H1 (cell line): ENCODE measurements at regions not wholly inside any gene's neighbourhood (a gene's known extent, or its start where the extent isn't known, plus 50 kb on each side); places are given as distances from the start of the nearest gene placed in this dataset.

Source experiments
- CTCF ChIA-PET: fragments of 300-600 bp; sonication (Branson Sonifier 250); formaldehyde crosslinking; loops from one replicate; lab custom pipeline; 2021; ENCODE audit not compliant: partially characterized antibody; lab: Charles Lee
- POLR2A ChIA-PET: fragments of 300-600 bp; sonication (Branson Sonifier 250); formaldehyde crosslinking; loops from one replicate; lab custom pipeline; 2021; ENCODE audit warnings: inconsistent platforms; ENCODE audit not compliant: partially characterized antibody; lab: Charles Lee
- DNase-seq, 2 experiments: peaks; one replicate each; pipeline versions ENCODE4 v3.0.0 to v3.0.0-alpha.2; 2010 to 2022; ENCODE audit warnings: low spot score in 2 of 2, low read depth in 1 of 2, mixed read lengths in 1 of 2
- FAIRE-seq: peaks from 2 replicates; lab custom pipeline; 2011; peaks lifted over from hg19 to GRCh38; lab: Jason Lieb, UNC
- H2AFZ ChIP-seq: 2 replicates; pipeline ENCODE4 v1.8.1; 2012; ENCODE audit warnings: low read length, inconsistent platforms
- H2AK5ac ChIP-seq: 2 replicates; pipeline ENCODE4 v1.6.1; 2013; ENCODE audit warnings: low read depth, low read length
- H2BK120ac ChIP-seq: replicated peaks from 2 replicates; pipeline ENCODE3; 2013; ENCODE audit warnings: low read depth, low read length, inconsistent platforms
- H2BK12ac ChIP-seq: 2 replicates; pipeline ENCODE4 v1.6.1; 2013; ENCODE audit warnings: low read depth, low read length
- H2BK15ac ChIP-seq: 2 replicates; pipeline ENCODE4 v1.6.1; 2013; ENCODE audit warnings: low read length
- H2BK20ac ChIP-seq: 2 replicates; pipeline ENCODE4 v1.6.1; 2013; ENCODE audit warnings: low read length
- H2BK5ac ChIP-seq: 2 replicates; pipeline ENCODE4 v1.6.1; 2013; ENCODE audit warnings: low read depth, low read length
- H3K14ac ChIP-seq: 2 replicates; pipeline ENCODE4 v1.6.1; 2013; ENCODE audit warnings: inconsistent platforms; ENCODE audit not compliant: insufficient read length
- H3K18ac ChIP-seq: 2 replicates; pipeline ENCODE4 v1.6.1; 2013; ENCODE audit warnings: low read length; ENCODE audit errors: extremely low read depth
- H3K23ac ChIP-seq: 2 replicates; pipeline ENCODE4 v1.6.1; 2013; ENCODE audit warnings: inconsistent platforms; ENCODE audit not compliant: insufficient read length
- H3K23me2 ChIP-seq: 2 replicates; pipeline ENCODE4 v1.6.1; 2013; ENCODE audit warnings: low read depth, low read length
- H3K27ac ChIP-seq: 2 replicates; pipeline ENCODE4 v1.6.1; 2011; ENCODE audit warnings: low read depth, low read length, inconsistent platforms
- H3K27me3 ChIP-seq, 4 experiments: replicated peaks in 1 of 4; 1 replicate in 1 of 4; 2 replicates in 3 of 4; pipeline versions ENCODE4 v1.6.1 to v1.8.1; 2011 to 2013; ENCODE audit warnings: low read length in 3 of 4, mild to moderate bottlenecking in 3 of 4, inconsistent platforms in 2 of 4, mixed read lengths in 2 of 4, moderate library complexity in 1 of 4; ENCODE audit not compliant: control insufficient read depth in 3 of 4, insufficient read depth in 3 of 4; ENCODE audit errors: extremely low read depth in 1 of 4
- H3K36me3 ChIP-seq, 4 experiments: 2 replicates each; pipeline versions ENCODE4 v1.6.1 to v1.8.1; 2011 to 2013; ENCODE audit warnings: mild to moderate bottlenecking in 4 of 4, low read length in 3 of 4, moderate library complexity in 2 of 4, control low read depth in 1 of 4, inconsistent platforms in 1 of 4; ENCODE audit not compliant: insufficient read depth in 4 of 4, control insufficient read depth in 2 of 4
- H3K4ac ChIP-seq: replicated peaks from 2 replicates; pipeline ENCODE3; 2013; ENCODE audit warnings: low read length, low read depth, mixed read lengths, inconsistent platforms; ENCODE audit not compliant: insufficient read length
- H3K4me1 ChIP-seq, 4 experiments: replicated peaks in 1 of 4; 1 replicate in 1 of 4; 2 replicates in 3 of 4; pipeline versions ENCODE4 v1.6.1 to v1.8.1; 2011 to 2013; ENCODE audit warnings: low read length in 3 of 4, inconsistent platforms in 2 of 4, mixed read lengths in 1 of 4; ENCODE audit not compliant: insufficient read depth in 4 of 4, control insufficient read depth in 3 of 4
- H3K4me2 ChIP-seq, 2 experiments: 2 replicates each; pipeline versions ENCODE4 v1.6.1 to v1.8.1; 2011 to 2013; ENCODE audit warnings: low read depth in 2 of 2, low read length in 2 of 2, control low read depth in 1 of 2, inconsistent platforms in 1 of 2, mild to moderate bottlenecking in 1 of 2; ENCODE audit not compliant: insufficient read depth in 1 of 2
- H3K4me3 ChIP-seq, 4 experiments: fragments of 200-600, 300-600 bp in 1 of 4; sonication (generic), shearing (Covaris generic), sonication (Bioruptor Twin) in 1 of 4; 2 replicates each; pipeline versions ENCODE4 v1.5.1 to v1.8.1; 2011 to 2016; ENCODE audit warnings: low read length in 4 of 4, low read depth in 3 of 4, control low read depth in 2 of 4, inconsistent platforms in 2 of 4, mild to moderate bottlenecking in 2 of 4, mixed read lengths in 1 of 4, moderate library complexity in 1 of 4; ENCODE audit not compliant: insufficient read depth in 2 of 4; ENCODE audit errors: extremely low read depth in 1 of 4
- H3K56ac ChIP-seq: replicated peaks from 2 replicates; pipeline ENCODE3; 2013; ENCODE audit warnings: low read depth, mild to moderate bottlenecking, mixed read lengths, low read length, inconsistent platforms; ENCODE audit not compliant: insufficient read length
- H3K79me1 ChIP-seq: 2 replicates; pipeline ENCODE4 v1.6.1; 2013; ENCODE audit warnings: low read depth, low read length, control low read depth
- H3K79me2 ChIP-seq, 2 experiments: 2 replicates each; pipeline versions ENCODE4 v1.6.1 to v1.8.1; 2012 to 2013; ENCODE audit warnings: low read length in 2 of 2, mild to moderate bottlenecking in 2 of 2, inconsistent platforms in 1 of 2; ENCODE audit not compliant: insufficient read depth in 2 of 2, control insufficient read depth in 1 of 2
- H3K9ac ChIP-seq, 4 experiments: replicated peaks in 1 of 4; 1 replicate in 1 of 4; 2 replicates in 3 of 4; pipeline versions ENCODE4 v1.6.1 to v1.8.1; 2011 to 2013; ENCODE audit warnings: low read depth in 3 of 4, low read length in 3 of 4, control low read depth in 2 of 4, mild to moderate bottlenecking in 2 of 4, moderate library complexity in 2 of 4, inconsistent platforms in 1 of 4; ENCODE audit errors: extremely low read depth in 1 of 4
- H3K9me3 ChIP-seq, 2 experiments: 2 replicates each; pipeline versions ENCODE4 v1.6.1 to v1.8.1; 2012 to 2013; ENCODE audit warnings: mild to moderate bottlenecking in 2 of 2, moderate library complexity in 2 of 2, control low read depth in 1 of 2, inconsistent platforms in 1 of 2, low read depth in 1 of 2, low read length in 1 of 2, mixed read lengths in 1 of 2; ENCODE audit not compliant: insufficient read depth in 2 of 2
- H4K20me1 ChIP-seq, 2 experiments: replicated peaks in 1 of 2; 2 replicates each; pipeline versions ENCODE3 to v1.8.1; 2011 to 2013; ENCODE audit warnings: inconsistent platforms in 2 of 2, low read length in 2 of 2, mild to moderate bottlenecking in 1 of 2; ENCODE audit not compliant: insufficient read depth in 2 of 2, control insufficient read depth in 1 of 2
- H4K5ac ChIP-seq: 2 replicates; pipeline ENCODE4 v1.6.1; 2013; ENCODE audit warnings: low read length, low read depth, mixed read lengths, inconsistent platforms; ENCODE audit not compliant: insufficient read length
- H4K8ac ChIP-seq: 2 replicates; pipeline ENCODE4 v1.8.0; 2013; ENCODE audit warnings: mild to moderate bottlenecking, moderate library complexity, low read length, inconsistent platforms; ENCODE audit not compliant: insufficient read depth; ENCODE audit errors: extremely low read depth
- H4K91ac ChIP-seq: replicated peaks from 2 replicates; pipeline ENCODE3; 2013; ENCODE audit warnings: low read length, mixed read lengths, inconsistent platforms; ENCODE audit not compliant: insufficient read length
- CBX5 ChIP-seq: fragments of 300-800, 300-1000 bp; sonication (generic); IDR thresholded peaks from 2 replicates; pipeline ENCODE4 v1.7.1; 2016; ENCODE audit warnings: antibody characterized with exemption, low read length, low read depth
- GABPA ChIP-seq: IDR thresholded peaks from 2 replicates; pipeline ENCODE4 v1.6.1; 2011; ENCODE audit warnings: mild to moderate bottlenecking, low read length, moderate library complexity, borderline replicate concordance; ENCODE audit not compliant: insufficient read depth
- GTF2F1 ChIP-seq: IDR thresholded peaks from 2 replicates; pipeline ENCODE4 v1.6.1; 2012; ENCODE audit warnings: low read depth, low read length, improper control_type of control experiment, borderline replicate concordance
- MAFK ChIP-seq: IDR thresholded peaks from 2 replicates; pipeline ENCODE4 v1.6.1; 2012; ENCODE audit warnings: low read depth, mild to moderate bottlenecking, improper control_type of control experiment, low read length
- PHF8 ChIP-seq: fragments of 200-600 bp; sonication (generic); conservative IDR thresholded peaks from 2 replicates; pipeline ENCODE4 v1.7.1; 2012; ENCODE audit warnings: low read depth, mild to moderate bottlenecking, inconsistent platforms, low read length, moderate library complexity
- POLR2AphosphoS5 ChIP-seq: IDR thresholded peaks from 2 replicates; pipeline ENCODE4 v1.6.1; 2011; ENCODE audit warnings: low read depth, low read length
- RAD21 ChIP-seq, 2 experiments: IDR thresholded peaks in 1 of 2; conservative IDR thresholded peaks in 1 of 2; 2 replicates each; pipeline ENCODE4 v1.6.1; 2011; ENCODE audit warnings: low read depth in 2 of 2, low read length in 2 of 2, improper control_type of control experiment in 1 of 2, inconsistent platforms in 1 of 2, mild to moderate bottlenecking in 1 of 2, moderate library complexity in 1 of 2
- RNF2 ChIP-seq: fragments of 200-900, 300-1000 bp; sonication (generic); IDR thresholded peaks from 2 replicates; pipeline ENCODE4 v1.7.1; 2016; ENCODE audit warnings: borderline replicate concordance, low read depth, mild to moderate bottlenecking, antibody characterized with exemption, low read length; ENCODE audit not compliant: poor library complexity, severe bottlenecking; ENCODE audit errors: missing control alignments
- SAP30 ChIP-seq: fragments of 300-600 bp; sonication (generic); IDR thresholded peaks from 2 replicates; pipeline ENCODE4 v1.7.1; 2012; ENCODE audit warnings: low read length, moderate library complexity, mild to moderate bottlenecking, inconsistent platforms; ENCODE audit not compliant: insufficient read depth, insufficient replicate concordance
- USF2 ChIP-seq: IDR thresholded peaks from 2 replicates; pipeline ENCODE4 v1.6.1; 2011; ENCODE audit warnings: low read length, improper control_type of control experiment
- YY1 ChIP-seq: IDR thresholded peaks from 2 replicates; pipeline ENCODE4 v1.6.1; 2011; ENCODE audit warnings: low read depth, mild to moderate bottlenecking, low read length
- WGBS, 2 experiments: shearing (Covaris generic) in 1 of 2; methylation state at CpG; one replicate each; pipeline versions ENCODE4 v1.1.6 to v1.1.7; 2013 to 2015; ENCODE audit warnings: low lambda C conversion rate in 2 of 2, mixed read lengths in 2 of 2, inconsistent platforms in 1 of 2, low coverage in 1 of 2, missing lambda C conversion rate in 1 of 2; ENCODE audit not compliant: insufficient replicate concordance in 2 of 2, insufficient coverage in 1 of 2, insufficient read length in 1 of 2; ENCODE audit errors: extremely low coverage in 1 of 2, missing lambda C conversion rate in 1 of 2; 5-methylcytosine and 5-hydroxymethylcytosine counted together

DNA sequence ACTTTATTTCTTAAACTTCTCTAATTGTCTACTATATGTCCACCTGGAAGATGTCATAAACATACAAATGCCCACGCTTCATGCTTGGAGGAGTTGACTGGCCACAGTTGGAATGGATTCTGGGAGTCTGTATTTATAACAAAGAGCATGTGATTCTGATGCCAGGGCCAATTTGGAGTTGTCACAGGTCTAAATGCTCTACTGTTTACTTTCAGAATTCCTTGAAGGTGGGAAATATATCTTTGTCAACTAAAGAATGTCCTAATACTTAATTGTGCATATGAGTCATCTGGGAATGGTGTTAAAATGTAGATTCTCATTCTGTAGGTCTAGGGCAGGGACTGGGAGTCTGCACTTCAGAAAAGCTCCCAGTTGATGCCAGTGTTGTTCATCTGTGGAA lies 196.1 kb downstream of the ANXA1 start:
- no peaks in the 10 kb centered on the region for H3K79me2 ChIP-seq
- H3K56ac ChIP-seq: no peak overlapping the region
- no peak overlapping the region for H4K91ac ChIP-seq
- no peaks in the 10 kb centered on the region for H4K20me1 ChIP-seq
- no peak overlapping the region for H2BK15ac ChIP-seq
- H3K36me3 ChIP-seq: no peaks in the 10 kb centered on the region
- H3K18ac ChIP-seq: no peak overlapping the region
- H2BK120ac ChIP-seq: no peak overlapping the region
- no peaks in the 10 kb centered on the region for H3K27me3 ChIP-seq
- 94% methylated on average over 1 of the region's 1 CpG; no CpG with 5 or more reads in 1 of the 2 experiments for WGBS, 2 experiments
- H3K79me1 ChIP-seq: no peaks in the 10 kb centered on the region
- H4K8ac ChIP-seq: no peak overlapping the region
- H2BK20ac ChIP-seq: no peak overlapping the region
- ChIA-PET CTCF (interaction anchor here (1.0 kb wide), 1 partner anchor 146 kb away, joined by 3 read pairs; no protein-coding TSS in a partner anchor), POLR2A (no interaction called here)
- TF ChIP-seq USF2: no peak
- TF ChIP-seq SAP30: no peak
- no peak for TF ChIP-seq MAFK
- TF ChIP-seq GABPA: no peak
- TF ChIP-seq GTF2F1: no peak
- TF ChIP-seq YY1: no peak
- TF ChIP-seq POLR2AphosphoS5: no peak
- no peak for TF ChIP-seq RNF2
- no peak for TF ChIP-seq CBX5
- no peak for TF ChIP-seq PHF8
- no peak for TF ChIP-seq RAD21 (IDR thresholded peaks at IDR 0.05 in 1 of 2, conservative IDR thresholded peaks at IDR 0.05 in 1 of 2; ENCODE audit: low read depth in 2 of 2, low read length in 2 of 2)
- H2AFZ ChIP-seq: no peak overlapping the region
- no peak overlapping the region for H2BK5ac ChIP-seq
- DNase-seq (no peak), FAIRE-seq (no peak)
- no peak overlapping the region for H3K4me3 ChIP-seq
- no peaks in the 10 kb centered on the region for H3K9me3 ChIP-seq
- H3K23ac ChIP-seq: no peak overlapping the region
- no peak overlapping the region for H2AK5ac ChIP-seq
- H3K4ac ChIP-seq: no peak overlapping the region
- H2BK12ac ChIP-seq: no peak overlapping the region
- H4K5ac ChIP-seq: no peak overlapping the region
- no peak overlapping the region for H3K4me2 ChIP-seq
- no peak overlapping the region for H3K27ac ChIP-seq
- H3K4me1 ChIP-seq: no peaks in the 10 kb centered on the region
- H3K14ac ChIP-seq: no peak overlapping the region
- no peaks in the 10 kb centered on the region for H3K23me2 ChIP-seq
- no peak overlapping the region for H3K9ac ChIP-seq
